ENCODE measurements at regions not wholly inside any gene's neighbourhood (a gene's known extent, or its start where the extent isn't known, plus 50 kb on each side); places are given as distances from the start of the nearest gene placed in this dataset.

- TF ChIP-seq EP300 (IDR thresholded peaks at IDR 0.05; ENCODE audit: borderline replicate concordance), result no peak
- no peak for TF ChIP-seq EGR1 (IDR thresholded peaks at IDR 0.05)
- no peak for TF ChIP-seq REST (IDR thresholded peaks at IDR 0.05; ENCODE audit: low read depth)
- TF ChIP-seq MAX (IDR thresholded peaks at IDR 0.05), result no peak
- no peak for TF ChIP-seq RAD21 (IDR thresholded peaks at IDR 0.05; ENCODE audit: low read depth)
- no peak for TF ChIP-seq CEBPB (IDR thresholded peaks at IDR 0.05)
- TF ChIP-seq TEAD4 (IDR thresholded peaks at IDR 0.05), result no peak
- no peak for TF ChIP-seq NFIC (IDR thresholded peaks at IDR 0.05)
Measured at GRCh38 chr6:148044921-148045320, 297.7 kb upstream of the SASH1 start.

Measured in Ishikawa (cell line).